Liver (tissue), 8 donors: ENCODE measurements at regions not wholly inside any gene's neighbourhood (a gene's known extent, or its start where the extent isn't known, plus 50 kb on each side); places are given as distances from the start of the nearest gene placed in this dataset.

Experiments
- DNase-seq: peaks from one replicate; pipeline ENCODE4 v3.0.0-alpha.2; 2017; ENCODE audit warnings: low spot score
- H3K27ac ChIP-seq, 2 donors: one replicate each; pipeline ENCODE4 v1.7.0; 2013; ENCODE audit warnings: inconsistent platforms in 2 of 2, low read length in 2 of 2, control low read depth in 1 of 2, low read depth in 1 of 2, mild to moderate bottlenecking in 1 of 2
- H3K27me3 ChIP-seq, 4 donors: one replicate each; pipeline versions ENCODE4 v1.6.1 to v1.7.0; 2013; ENCODE audit warnings: low read length in 3 of 4, inconsistent platforms in 1 of 4, mild to moderate bottlenecking in 1 of 4, moderate library complexity in 1 of 4; ENCODE audit not compliant: control insufficient read depth in 4 of 4, insufficient read depth in 4 of 4
- H3K36me3 ChIP-seq, 4 donors: one replicate each; pipeline versions ENCODE4 v1.6.1 to v1.7.0; 2013; ENCODE audit warnings: low read length in 3 of 4, mild to moderate bottlenecking in 3 of 4, low read depth in 1 of 4, moderate library complexity in 1 of 4; ENCODE audit not compliant: control insufficient read depth in 4 of 4, insufficient read depth in 3 of 4
- H3K4me1 ChIP-seq, 4 donors: one replicate each; pipeline versions ENCODE4 v1.6.1 to v1.7.0; 2013; ENCODE audit warnings: low read length in 3 of 4, mild to moderate bottlenecking in 3 of 4, moderate library complexity in 1 of 4; ENCODE audit not compliant: control insufficient read depth in 4 of 4, insufficient read depth in 4 of 4
- H3K4me3 ChIP-seq, 3 donors: one replicate each; pipeline versions ENCODE4 v1.6.1 to v1.7.0; 2013; ENCODE audit warnings: low read length in 3 of 3, control low read depth in 1 of 3, low read depth in 1 of 3, mild to moderate bottlenecking in 1 of 3
- H3K9ac ChIP-seq, 2 donors: one replicate each; pipeline ENCODE4 v1.7.0; 2013; ENCODE audit warnings: low read length in 2 of 2, mild to moderate bottlenecking in 2 of 2, moderate library complexity in 2 of 2, control low read depth in 1 of 2, low read depth in 1 of 2
- H3K9me3 ChIP-seq, 4 donors: one replicate each; pipeline versions ENCODE4 v1.6.1 to v1.7.0; 2013; ENCODE audit warnings: low read length in 3 of 4; ENCODE audit not compliant: control insufficient read depth in 4 of 4
- ATF3 ChIP-seq: IDR thresholded peaks from 2 replicates; pipeline ENCODE4 v1.6.1; 2016; ENCODE audit warnings: antibody characterized with exemption
- CTCF ChIP-seq: fragments of 150-350 bp; IDR thresholded peaks from 2 replicates; pipeline ENCODE4 v1.5.1; 2017; ENCODE audit warnings: improper control_type of control experiment, low read depth, low read length; ENCODE audit not compliant: missing input control
- EGR1 ChIP-seq, 2 donors: IDR thresholded peaks; 2 replicates each; pipeline ENCODE4 v1.6.1; 2016 to 2018; ENCODE audit warnings: antibody characterized with exemption in 2 of 2, low read depth in 2 of 2
- FOXA1 ChIP-seq: IDR thresholded peaks from 2 replicates; pipeline ENCODE4 v1.6.1; 2016; ENCODE audit warnings: antibody characterized with exemption
- FOXA2 ChIP-seq: IDR thresholded peaks from 2 replicates; pipeline ENCODE4 v1.6.1; 2016; ENCODE audit warnings: antibody characterized with exemption
- GABPA ChIP-seq, 2 donors: IDR thresholded peaks in 1 of 2; conservative IDR thresholded peaks in 1 of 2; 2 replicates each; pipeline ENCODE4 v1.6.1; 2016; ENCODE audit warnings: antibody characterized with exemption in 2 of 2, mild to moderate bottlenecking in 1 of 2, moderate library complexity in 1 of 2
- HNF4A ChIP-seq, 2 donors: conservative IDR thresholded peaks; 2 replicates each; pipeline ENCODE4 v1.6.1; 2016; ENCODE audit warnings: antibody characterized with exemption in 2 of 2, mild to moderate bottlenecking in 2 of 2
- HNF4G ChIP-seq: IDR thresholded peaks from 2 replicates; pipeline ENCODE4 v1.6.1; 2016; ENCODE audit warnings: antibody characterized with exemption
- JUND ChIP-seq, 2 donors: IDR thresholded peaks; 2 replicates each; pipeline ENCODE4 v1.6.1; 2016; ENCODE audit warnings: antibody characterized with exemption in 2 of 2
- MAX ChIP-seq: IDR thresholded peaks from 2 replicates; pipeline ENCODE4 v1.6.1; 2016; ENCODE audit warnings: antibody characterized with exemption
- NR2F2 ChIP-seq: IDR thresholded peaks from 2 replicates; pipeline ENCODE4 v1.6.1; 2016; ENCODE audit warnings: antibody characterized with exemption
- RAD21 ChIP-seq, 2 donors: IDR thresholded peaks; 2 replicates each; pipeline ENCODE4 v1.6.1; 2016; ENCODE audit warnings: antibody characterized with exemption in 2 of 2, mild to moderate bottlenecking in 2 of 2
- REST ChIP-seq: IDR thresholded peaks from 2 replicates; pipeline ENCODE4 v1.6.1; 2016; ENCODE audit warnings: antibody characterized with exemption, mild to moderate bottlenecking
- RXRA ChIP-seq, 2 donors: IDR thresholded peaks; 2 replicates each; pipeline ENCODE4 v1.6.1; 2017 to 2018; ENCODE audit warnings: antibody characterized with exemption in 2 of 2, mild to moderate bottlenecking in 1 of 2
- SP1 ChIP-seq: IDR thresholded peaks from 2 replicates; pipeline ENCODE4 v1.6.1; 2018; ENCODE audit warnings: antibody characterized with exemption, mild to moderate bottlenecking
- TAF1 ChIP-seq: conservative IDR thresholded peaks from 2 replicates; pipeline ENCODE4 v1.6.1; 2016; ENCODE audit warnings: antibody characterized with exemption, mild to moderate bottlenecking
- YY1 ChIP-seq: IDR thresholded peaks from 2 replicates; pipeline ENCODE4 v1.6.1; 2016; ENCODE audit warnings: antibody characterized with exemption, mild to moderate bottlenecking
- ZBTB33 ChIP-seq: IDR thresholded peaks from 2 replicates; pipeline ENCODE4 v1.6.1; 2016; ENCODE audit warnings: antibody characterized with exemption
- WGBS: extraction: QIAGEN DNeasy Blood & Tissue Kit; methylation state at CpG from one replicate; pipeline ENCODE4 v1.1.7; 2013; 5-methylcytosine and 5-hydroxymethylcytosine counted together
- donor health status: healthy.
- donor health status: healthy.
- donor health status: healthy.
- donor health status: healthy.
- donor health status: healthy.

GRCh38 chr1:222420633-222421032 lies 127.3 kb downstream of the HHIPL2 start:
- no peaks in the 10 kb centered on the region for H3K4me1 ChIP-seq
- no peak for DNase-seq
- H3K9ac ChIP-seq = no peak overlapping the region
- TF ChIP-seq CTCF (no peak), TAF1 (no peak), RXRA (IDR thresholded peaks at IDR 0.05) (no peak), YY1 (no peak), MAX (no peak), ATF3 (no peak), EGR1 (IDR thresholded peaks at IDR 0.05; ENCODE audit: low read depth in 2 of 2) (no peak), NR2F2 (no peak), SP1 (no peak), GABPA (IDR thresholded peaks at IDR 0.05 in 1 of 2, conservative IDR thresholded peaks at IDR 0.05 in 1 of 2) (no peak), FOXA1 (no peak), HNF4G (no peak), JUND (IDR thresholded peaks at IDR 0.05) (no peak), FOXA2 (no peak), HNF4A (conservative IDR thresholded peaks at IDR 0.05) (no peak), ZBTB33 (no peak), REST (no peak), RAD21 (IDR thresholded peaks at IDR 0.05) (no peak)
- no peak overlapping the region for H3K4me3 ChIP-seq
- no peak overlapping the region for H3K27ac ChIP-seq
- H3K27me3 ChIP-seq = no peaks in the 10 kb centered on the region
- WGBS = 94% methylated on average over 1 of the region's 1 CpG
- H3K9me3 ChIP-seq = no peaks in the 10 kb centered on the region
- no peaks in the 10 kb centered on the region for H3K36me3 ChIP-seq

- 63% methylated on average over 1 of the region's 1 CpG for WGBS
- H3K27ac ChIP-seq = no peak overlapping the region
- no peak overlapping the region for H3K4me3 ChIP-seq
- DNase-seq = no peak
- H3K36me3 ChIP-seq = no peaks in the 10 kb centered on the region
- H3K4me1 ChIP-seq = no peaks in the 10 kb centered on the region
- H3K9ac ChIP-seq = no peak overlapping the region
- no peaks in the 10 kb centered on the region for H3K9me3 ChIP-seq
- no peaks in the 10 kb centered on the region for H3K27me3 ChIP-seq
- TF ChIP-seq ZBTB33 (no peak), MAX (no peak), CTCF (no peak), SP1 (no peak), YY1 (no peak), FOXA2 (no peak), FOXA1 (no peak), NR2F2 (no peak), TAF1 (no peak), JUND (IDR thresholded peaks at IDR 0.05) (no peak), EGR1 (IDR thresholded peaks at IDR 0.05; ENCODE audit: low read depth in 2 of 2) (no peak), GABPA (IDR thresholded peaks at IDR 0.05 in 1 of 2, conservative IDR thresholded peaks at IDR 0.05 in 1 of 2) (no peak)
These were observed 129.2 kb downstream of the HHIPL2 start for GRCh38 chr1:222418654-222419053.
